Progenitor cell of endocrine pancreas (in vitro differentiated cells): ENCODE measurements at regions not wholly inside any gene's neighbourhood (a gene's known extent, or its start where the extent isn't known, plus 50 kb on each side); places are given as distances from the start of the nearest gene placed in this dataset.

Experiments used
- DNase-seq: peaks from one replicate; pipeline ENCODE4 v3.0.0; 2021; ENCODE audit warnings: low spot score; ENCODE audit not compliant: unreplicated experiment
- H3K27ac Mint-ChIP-seq: 2 replicates; pipeline ENCODE4 v1.8.0; 2021; ENCODE audit warnings: mild to moderate bottlenecking, moderate library complexity, mixed read lengths
- H3K27me3 Mint-ChIP-seq: 2 replicates; pipeline ENCODE4 v1.8.0; 2021; ENCODE audit warnings: mixed read lengths
- H3K36me3 Mint-ChIP-seq: 2 replicates; pipeline ENCODE4 v1.8.0; 2022; ENCODE audit warnings: mixed read lengths; ENCODE audit not compliant: insufficient read depth
- H3K4me1 Mint-ChIP-seq: 2 replicates; pipeline ENCODE4 v1.8.0; 2021; ENCODE audit warnings: low read depth, mixed read lengths
- H3K4me3 Mint-ChIP-seq: 2 replicates; pipeline ENCODE4 v1.8.0; 2021; ENCODE audit warnings: low read depth, mild to moderate bottlenecking, moderate library complexity, mixed read lengths
- H3K9me3 Mint-ChIP-seq: 2 replicates; pipeline ENCODE4 v1.8.0; 2021; ENCODE audit warnings: low read depth, mixed read lengths
- CTCF ChIP-seq: fragments of 200-600 bp; sonication (generic); IDR thresholded peaks from one replicate; pipeline ENCODE4 v1.5.0; 2021; ENCODE audit warnings: antibody characterized with exemption, mild to moderate bottlenecking; ENCODE audit not compliant: unreplicated experiment

DNA sequence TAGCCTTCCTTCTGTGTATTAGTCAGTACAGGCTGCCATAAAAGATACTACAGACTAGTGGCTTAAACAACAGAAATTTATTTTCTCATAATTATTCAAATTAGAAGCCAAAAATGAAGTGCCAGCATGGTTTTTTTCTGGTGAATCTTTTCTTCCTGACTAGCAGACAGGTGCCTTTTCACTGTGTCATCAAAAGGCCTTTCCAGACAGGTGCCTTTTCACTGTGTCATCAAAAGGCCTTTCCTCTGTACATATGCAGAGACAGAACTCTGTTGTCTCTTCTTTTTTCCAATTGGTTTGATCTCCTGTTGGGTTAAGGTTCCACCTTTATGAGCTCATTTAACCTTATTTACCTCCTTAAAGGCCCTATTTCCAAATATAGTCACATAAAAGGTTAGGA, 599.9 kb downstream of the ISL1 start:
- H3K4me1 Mint-ChIP-seq: peaks cover 6% of the 10 kb centered on the region
- no peak overlapping the region for H3K27ac Mint-ChIP-seq
- H3K9me3 Mint-ChIP-seq: no peaks in the 10 kb centered on the region
- H3K27me3 Mint-ChIP-seq: no peaks in the 10 kb centered on the region
- DNase-seq: no peak
- H3K36me3 Mint-ChIP-seq: no peaks in the 10 kb centered on the region
- H3K4me3 Mint-ChIP-seq: no peak overlapping the region
- TF ChIP-seq CTCF: no peak

- Mint-ChIP-seq H3K4me3 (no peak overlapping the region), H3K27ac (no peak overlapping the region), H3K9me3 (no peaks in the 10 kb centered on the region), H3K36me3 (no peaks in the 10 kb centered on the region), H3K27me3 (no peaks in the 10 kb centered on the region), H3K4me1 (peaks cover 11% of the 10 kb centered on the region)
- no peak for TF ChIP-seq CTCF
- no peak for DNase-seq
Measured at GRCh38 chr5:51986733-51987132, 603.5 kb downstream of the ISL1 start.

DNA sequence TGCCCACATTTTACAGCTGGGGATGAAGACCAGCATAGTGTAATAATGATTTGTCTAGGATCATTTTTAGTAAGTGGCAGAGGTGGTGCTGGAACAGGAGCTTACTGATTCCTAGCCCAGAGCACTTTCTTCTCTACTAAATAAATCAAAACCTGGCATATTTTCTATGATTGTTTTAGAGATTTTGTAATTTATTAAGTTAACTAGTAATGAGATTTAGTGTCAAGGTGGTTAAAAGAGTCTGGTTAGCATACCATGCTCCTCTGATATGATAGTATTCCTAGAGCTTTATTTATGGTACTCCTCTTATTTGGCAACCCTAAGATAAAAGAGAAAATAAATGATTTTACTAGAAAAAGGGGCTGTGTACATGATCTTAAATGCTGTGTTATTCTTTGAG, 604.0 kb downstream of the ISL1 start:
- no peaks in the 10 kb centered on the region for H3K27me3 Mint-ChIP-seq

GRCh38 chr5:51987669-51988209, 604.5 kb downstream of the ISL1 start:
- no peaks in the 10 kb centered on the region for H3K27me3 Mint-ChIP-seq

More for the DNA sequence above, 604.0 kb downstream of the ISL1 start:
- Mint-ChIP-seq H3K36me3 (no peaks in the 10 kb centered on the region), H3K27ac (no peak overlapping the region), H3K9me3 (no peaks in the 10 kb centered on the region), H3K4me1 (peaks cover 11% of the 10 kb centered on the region), H3K4me3 (no peak overlapping the region)
- TF ChIP-seq CTCF: no peak
- no peak for DNase-seq

DNA sequence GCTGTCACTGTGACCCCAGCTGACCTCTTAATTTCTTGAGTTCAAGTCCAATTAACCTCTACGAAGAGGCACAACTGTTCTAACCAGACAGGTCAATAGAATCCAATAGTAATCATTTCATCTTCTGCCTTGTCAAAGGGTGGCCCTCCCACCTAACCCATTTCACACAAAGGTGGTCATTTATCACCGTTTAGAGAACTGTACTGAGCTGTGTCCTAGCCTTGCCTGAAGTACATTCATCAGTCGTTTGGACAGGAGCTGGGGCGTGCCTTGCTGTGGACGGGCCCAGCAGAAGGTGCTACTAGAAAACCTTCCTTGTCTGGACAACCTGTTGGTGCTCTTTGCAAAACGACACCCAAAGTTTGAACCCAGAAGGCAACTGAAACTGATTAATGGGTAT, 605.4 kb downstream of the ISL1 start:
- no peak for DNase-seq
- no peaks in the 10 kb centered on the region for H3K36me3 Mint-ChIP-seq
- H3K9me3 Mint-ChIP-seq: no peaks in the 10 kb centered on the region
- no peak overlapping the region for H3K4me3 Mint-ChIP-seq
- H3K27ac Mint-ChIP-seq: peak overlapping the region; percentile 35
- no peaks in the 10 kb centered on the region for H3K27me3 Mint-ChIP-seq
- TF ChIP-seq CTCF: no peak
- peaks cover 11% of the 10 kb centered on the region for H3K4me1 Mint-ChIP-seq

More at GRCh38 chr5:51987669-51988209, 604.5 kb downstream of the ISL1 start:
- H3K4me3 Mint-ChIP-seq: no peak overlapping the region
- H3K4me1 Mint-ChIP-seq: peaks cover 11% of the 10 kb centered on the region
- no peaks in the 10 kb centered on the region for H3K36me3 Mint-ChIP-seq
- no peak overlapping the region for H3K27ac Mint-ChIP-seq
- no peak for DNase-seq
- no peak for TF ChIP-seq CTCF
- H3K9me3 Mint-ChIP-seq: no peaks in the 10 kb centered on the region
